ENCODE measurements at regions not wholly inside any gene's neighbourhood (a gene's known extent, or its start where the extent isn't known, plus 50 kb on each side); places are given as distances from the start of the nearest gene placed in this dataset.

DNA sequence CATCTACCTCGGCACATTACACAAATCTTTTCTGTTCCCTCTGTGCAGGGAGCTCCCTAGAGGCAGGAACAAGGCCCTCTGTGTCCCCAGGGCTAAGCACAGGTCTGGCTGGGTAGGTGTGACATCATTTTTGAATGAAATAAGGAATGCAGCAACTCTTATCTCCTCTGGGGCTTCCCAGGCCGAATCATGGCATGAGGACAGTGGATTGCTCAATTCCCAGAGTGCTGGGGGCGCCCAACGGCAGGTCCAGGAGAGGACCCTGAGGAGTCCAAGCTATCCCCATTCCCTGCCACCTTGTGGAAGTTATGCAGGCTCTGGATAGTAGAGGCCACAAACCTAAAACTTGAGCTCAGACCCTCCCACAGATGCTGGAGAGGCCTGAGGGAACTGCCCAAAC lies 158.0 kb upstream of the RAB6C start:
- ATAC-seq: no peak
- no peaks in the 10 kb centered on the region for H3K36me3 ChIP-seq
- TF ChIP-seq, protein P1, sequence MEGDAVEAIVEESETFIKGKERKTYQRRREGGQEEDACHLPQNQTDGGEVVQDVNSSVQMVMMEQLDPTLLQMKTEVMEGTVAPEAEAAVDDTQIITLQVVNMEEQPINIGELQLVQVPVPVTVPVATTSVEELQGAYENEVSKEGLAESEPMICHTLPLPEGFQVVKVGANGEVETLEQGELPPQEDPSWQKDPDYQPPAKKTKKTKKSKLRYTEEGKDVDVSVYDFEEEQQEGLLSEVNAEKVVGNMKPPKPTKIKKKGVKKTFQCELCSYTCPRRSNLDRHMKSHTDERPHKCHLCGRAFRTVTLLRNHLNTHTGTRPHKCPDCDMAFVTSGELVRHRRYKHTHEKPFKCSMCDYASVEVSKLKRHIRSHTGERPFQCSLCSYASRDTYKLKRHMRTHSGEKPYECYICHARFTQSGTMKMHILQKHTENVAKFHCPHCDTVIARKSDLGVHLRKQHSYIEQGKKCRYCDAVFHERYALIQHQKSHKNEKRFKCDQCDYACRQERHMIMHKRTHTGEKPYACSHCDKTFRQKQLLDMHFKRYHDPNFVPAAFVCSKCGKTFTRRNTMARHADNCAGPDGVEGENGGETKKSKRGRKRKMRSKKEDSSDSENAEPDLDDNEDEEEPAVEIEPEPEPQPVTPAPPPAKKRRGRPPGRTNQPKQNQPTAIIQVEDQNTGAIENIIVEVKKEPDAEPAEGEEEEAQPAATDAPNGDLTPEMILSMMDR (IDR thresholded peaks at IDR 0.05): no peak
- no peak for DNase-seq
- intact Hi-C loops (cut with DNase I): no loop called here
- H3K4me1 ChIP-seq: no peaks in the 10 kb centered on the region
- H3K4me3 ChIP-seq: no peak overlapping the region
- H3K27ac ChIP-seq: no peak overlapping the region
- H3K27me3 ChIP-seq: no peaks in the 10 kb centered on the region
- no peaks in the 10 kb centered on the region for H3K9me3 ChIP-seq

DNA sequence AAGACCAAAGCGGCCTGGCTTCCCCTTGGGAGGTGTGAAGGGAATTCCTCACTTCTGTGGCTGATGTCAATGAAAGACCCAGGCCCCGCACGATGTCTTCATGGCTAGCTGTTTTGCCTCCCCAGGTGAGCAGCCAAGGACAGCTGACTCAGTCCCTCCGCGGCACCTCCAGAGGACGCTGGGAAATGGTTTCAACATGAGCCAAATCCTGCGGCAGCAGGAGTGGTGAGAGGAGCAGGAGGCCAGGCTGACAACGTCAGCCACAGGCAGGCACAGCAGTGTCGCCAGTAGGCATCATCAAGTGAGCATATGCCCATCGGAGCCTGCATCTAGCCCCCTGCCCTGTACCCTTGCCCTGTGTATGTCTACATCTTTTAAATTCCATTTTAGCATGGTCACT lies 156.4 kb upstream of the RAB6C start:
- Histone ChIP-seq H3K27me3 (no peaks in the 10 kb centered on the region), H3K27ac (no peak overlapping the region), H3K9me3 (no peaks in the 10 kb centered on the region), H3K36me3 (no peaks in the 10 kb centered on the region), H3K4me3 (no peak overlapping the region), H3K4me1 (no peaks in the 10 kb centered on the region)
- intact Hi-C loops (cut with DNase I): no loop called here
- DNase-seq (peak in 1 of 4 donors; percentile 61), ATAC-seq (no peak)
- TF ChIP-seq, protein P1 (IDR thresholded peaks at IDR 0.05): no peak

DNA sequence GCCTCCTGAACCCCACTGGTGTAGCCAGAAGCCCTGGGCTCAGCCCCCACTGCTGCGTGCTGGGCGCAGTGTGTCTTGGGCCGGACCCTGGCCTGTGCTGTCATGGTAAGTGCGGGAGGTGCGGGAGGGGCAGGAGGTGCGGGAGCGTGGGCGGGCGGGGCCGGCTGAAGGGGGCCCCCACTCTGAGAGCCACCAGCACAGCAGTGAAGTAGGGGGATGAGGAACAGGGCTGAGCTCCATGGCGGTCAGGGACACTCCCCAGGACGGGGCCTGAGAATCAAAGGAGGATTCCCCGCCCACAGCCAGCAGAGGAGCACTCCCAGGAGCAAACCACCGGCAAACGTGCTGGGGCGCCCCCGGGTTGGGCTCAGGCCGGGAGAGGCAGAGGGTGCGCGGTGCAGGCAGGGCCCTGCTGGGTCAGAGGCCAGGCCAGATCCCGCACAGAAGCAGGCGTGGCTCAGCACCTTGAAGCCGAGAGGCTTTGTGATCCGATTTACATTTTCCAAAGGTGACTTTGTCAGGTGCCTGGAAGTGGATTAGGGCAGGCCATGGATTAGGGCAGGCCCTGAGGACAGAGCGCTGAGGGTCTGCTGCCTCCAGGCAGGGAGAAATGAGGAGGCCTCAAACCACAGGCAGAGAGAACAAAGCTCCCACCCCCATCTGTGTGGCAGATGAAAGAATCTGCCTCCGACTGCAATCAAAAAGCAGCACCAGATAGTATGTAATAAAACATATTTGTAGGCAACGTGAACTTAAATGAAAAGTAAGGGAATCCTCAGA lies 152.0 kb upstream of the RAB6C start:
- no peaks in the 10 kb centered on the region for H3K27me3 ChIP-seq
- TF ChIP-seq, protein P1 (IDR thresholded peaks at IDR 0.05): no peak
- intact Hi-C loops (cut with DNase I): no loop called here
- H3K27ac ChIP-seq: no peak overlapping the region
- DNase-seq (peak in 1 of 4 donors; percentile 72), ATAC-seq (no peak)
- no peak overlapping the region for H3K4me3 ChIP-seq
- peaks cover 0 to 17% of the 10 kb centered on the region in 2 donors for H3K9me3 ChIP-seq
- H3K36me3 ChIP-seq: no peaks in the 10 kb centered on the region
- no peaks in the 10 kb centered on the region for H3K4me1 ChIP-seq

DNA sequence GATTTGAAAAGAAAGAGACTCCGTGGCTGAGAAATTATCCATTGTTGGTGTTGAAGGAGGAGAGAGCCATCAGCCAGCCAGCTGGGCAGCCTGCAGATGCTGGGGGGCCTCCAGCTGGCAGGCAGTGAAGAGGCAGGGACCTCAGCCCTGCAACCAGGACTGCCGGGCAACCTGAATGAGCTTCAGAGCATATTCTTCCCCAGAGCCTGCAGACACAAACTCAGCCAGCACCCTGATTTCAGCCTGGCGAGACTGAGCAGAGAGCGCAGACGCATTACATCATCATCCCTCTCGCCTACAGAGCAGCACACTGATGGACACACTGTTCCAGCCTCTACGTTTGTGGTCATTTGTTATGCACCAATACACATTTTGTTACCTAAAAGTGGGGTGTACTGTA lies 150.7 kb upstream of the RAB6C start:
- H3K4me1 ChIP-seq: no peaks in the 10 kb centered on the region
- no peaks in the 10 kb centered on the region for H3K27me3 ChIP-seq
- no peaks in the 10 kb centered on the region for H3K36me3 ChIP-seq
- TF ChIP-seq, protein P1 (IDR thresholded peaks at IDR 0.05): no peak
- intact Hi-C loops (cut with DNase I): no loop called here
- no peak overlapping the region for H3K27ac ChIP-seq
- DNase-seq (no peak), ATAC-seq (no peak)
- peaks cover 0 to 17% of the 10 kb centered on the region in 2 donors for H3K9me3 ChIP-seq
- H3K4me3 ChIP-seq: no peak overlapping the region

DNA sequence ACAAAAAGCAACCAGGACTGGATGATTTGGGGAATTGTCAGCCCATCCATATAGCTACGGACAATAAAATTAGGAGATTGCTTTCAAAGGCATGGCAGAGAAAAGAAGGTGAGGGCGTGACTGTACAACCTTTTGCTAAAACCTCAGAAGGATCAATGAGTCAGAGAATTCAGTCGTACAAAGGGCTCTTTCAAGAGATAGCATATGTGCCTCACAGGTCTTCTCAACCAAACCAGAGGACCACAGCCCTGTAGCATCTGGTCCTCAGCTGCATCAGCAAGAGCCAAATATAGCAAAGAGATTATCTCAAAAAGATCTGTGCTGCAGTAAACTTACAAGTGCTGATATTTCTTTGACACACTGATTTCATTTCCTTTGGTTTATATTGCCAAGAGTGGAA lies 149.9 kb upstream of the RAB6C start:
- no peak for ATAC-seq
- H3K4me3 ChIP-seq: no peak overlapping the region
- no peaks in the 10 kb centered on the region for H3K4me1 ChIP-seq
- DNase-seq: no peak
- intact Hi-C loops (cut with DNase I): no loop called here
- no peak overlapping the region for H3K27ac ChIP-seq
- TF ChIP-seq, protein P1 (IDR thresholded peaks at IDR 0.05): no peak
- no peaks in the 10 kb centered on the region for H3K36me3 ChIP-seq
- H3K9me3 ChIP-seq: peaks cover 0 to 17% of the 10 kb centered on the region in 2 donors
- H3K27me3 ChIP-seq: no peaks in the 10 kb centered on the region
